ENCODE measurements at regions not wholly inside any gene's neighbourhood (a gene's known extent, or its start where the extent isn't known, plus 50 kb on each side); places are given as distances from the start of the nearest gene placed in this dataset.
"Not testable (repeated sequence)": the region's sequence is repeated elsewhere in the genome, so short reads cannot be mapped to it uniquely, and the experiment has no call there.

DNA sequence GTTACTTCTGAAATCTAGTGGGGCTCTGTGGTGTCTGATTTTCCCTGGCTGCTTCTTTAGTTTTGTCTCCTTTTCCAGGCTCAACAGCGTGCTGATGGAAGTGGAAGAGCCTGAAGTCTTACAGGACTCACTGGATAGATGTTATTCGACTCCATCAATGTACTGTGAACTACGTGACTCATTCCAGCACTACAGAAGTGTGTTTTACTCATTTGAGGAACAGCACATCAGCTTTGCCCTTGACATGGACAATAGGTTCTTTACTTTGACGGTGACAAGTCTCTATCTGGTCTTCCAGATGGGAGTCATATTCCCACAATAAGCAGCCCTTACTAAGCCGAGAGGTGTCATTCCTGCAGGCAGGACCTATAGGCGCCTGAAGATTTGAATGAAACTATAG is 51.1 kb downstream of the NBPF8 start:
- DNase-seq, result not testable (repeated sequence)

DNA sequence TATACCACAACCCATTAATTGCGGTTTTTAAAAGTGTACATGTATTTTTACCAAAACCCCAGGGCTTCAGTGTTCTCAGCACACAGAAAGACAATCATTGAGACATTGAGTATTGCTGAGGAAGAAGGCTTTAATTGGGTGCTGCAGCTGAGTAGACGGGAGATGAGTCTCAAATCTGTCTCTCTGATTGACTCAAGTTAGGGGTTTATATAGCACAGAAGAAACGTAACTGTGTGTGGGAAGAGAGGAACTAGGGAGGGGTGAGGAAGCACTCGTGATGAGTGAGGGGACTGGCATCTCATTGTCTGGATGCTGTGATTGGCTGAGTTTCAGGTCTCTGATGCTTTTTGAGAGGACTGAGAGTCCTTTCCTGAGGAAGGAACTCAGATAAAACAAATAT is 62.8 kb downstream of the NBPF8 start:
- DNase-seq, result not testable (repeated sequence)

DNA sequence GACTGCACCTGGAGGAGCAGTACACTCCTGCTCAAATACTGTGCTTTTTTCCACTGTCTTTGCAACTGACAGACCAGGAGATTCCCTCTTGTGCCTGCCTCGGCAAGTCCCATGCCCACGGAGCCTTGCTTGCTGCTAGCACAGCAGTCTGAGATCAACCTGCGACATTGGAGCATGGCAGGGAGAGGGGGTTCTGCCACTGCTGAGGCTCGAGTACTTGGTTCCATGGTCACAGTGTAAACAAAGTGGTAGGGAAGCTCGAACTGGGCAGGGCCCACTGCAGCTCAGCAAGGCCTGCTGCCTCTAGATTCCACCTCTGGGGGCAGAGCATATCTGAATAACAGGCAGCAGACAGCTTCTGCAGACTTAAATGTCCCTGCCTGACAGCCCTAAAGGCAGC is 63.6 kb downstream of the NBPF8 start:
- DNase-seq, result not testable (repeated sequence)

DNA sequence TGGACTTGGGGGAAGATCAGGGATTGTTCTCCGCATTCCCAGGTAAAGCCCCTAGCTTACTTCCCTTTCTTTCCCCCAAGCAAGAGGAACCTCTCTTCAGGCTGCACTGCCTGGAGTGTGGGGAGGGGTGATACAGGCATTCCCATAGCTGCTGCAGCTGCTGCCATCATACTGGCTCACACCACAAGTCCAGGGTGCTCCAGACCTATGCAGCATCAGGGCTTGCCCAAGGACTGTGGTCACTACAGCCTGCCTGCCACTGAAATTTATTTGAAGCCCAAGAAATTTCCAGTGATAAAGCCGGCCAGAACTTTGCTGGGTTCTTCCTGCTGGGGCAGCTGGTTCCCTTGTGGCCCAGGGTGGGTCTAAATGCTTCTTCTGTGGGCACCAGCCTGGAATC is 72.7 kb downstream of the NBPF8 start:
- DNase-seq, result not testable (repeated sequence)

DNA sequence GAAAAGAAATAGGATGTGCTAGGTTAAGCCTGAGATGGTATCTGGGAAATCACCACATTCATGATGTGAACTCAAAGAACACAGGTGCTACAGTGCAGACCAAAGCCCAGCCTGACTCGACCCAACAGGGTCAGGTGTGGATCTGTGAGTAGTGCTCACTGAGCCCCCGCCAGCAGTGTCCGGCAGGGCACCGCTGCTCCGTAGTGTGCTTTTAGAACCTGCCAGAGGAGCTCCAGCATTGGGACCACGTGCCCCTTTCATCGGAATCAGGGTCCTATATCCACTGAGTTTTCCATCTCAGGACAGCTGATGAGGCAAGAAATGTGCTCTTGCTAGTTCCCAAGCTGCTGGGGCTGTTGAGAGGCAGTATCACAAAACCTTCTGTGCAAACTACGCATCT is 74.4 kb downstream of the NBPF8 start:
- not testable (repeated sequence) for DNase-seq

DNA sequence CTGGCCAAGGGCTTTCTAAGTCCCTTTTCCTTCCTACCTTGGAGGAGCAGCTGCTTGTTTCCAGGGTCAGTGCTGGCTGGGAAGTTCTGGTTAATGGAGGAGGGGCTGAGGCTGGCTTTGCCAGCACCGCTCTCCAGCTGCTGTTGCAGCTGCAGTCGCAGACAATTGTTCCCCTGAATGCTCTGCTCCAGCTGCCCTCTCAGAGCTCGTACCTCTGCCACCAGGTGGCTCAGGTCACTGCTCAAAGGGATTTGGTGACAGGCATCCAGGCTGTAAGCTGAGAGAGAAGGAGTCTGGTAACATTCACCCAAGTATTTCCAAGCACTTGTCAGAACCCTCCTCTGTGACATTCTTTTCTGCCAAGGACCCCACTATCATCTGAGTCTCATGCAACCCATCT is 82.3 kb downstream of the NBPF8 start:
- not testable (repeated sequence) for DNase-seq

DNA sequence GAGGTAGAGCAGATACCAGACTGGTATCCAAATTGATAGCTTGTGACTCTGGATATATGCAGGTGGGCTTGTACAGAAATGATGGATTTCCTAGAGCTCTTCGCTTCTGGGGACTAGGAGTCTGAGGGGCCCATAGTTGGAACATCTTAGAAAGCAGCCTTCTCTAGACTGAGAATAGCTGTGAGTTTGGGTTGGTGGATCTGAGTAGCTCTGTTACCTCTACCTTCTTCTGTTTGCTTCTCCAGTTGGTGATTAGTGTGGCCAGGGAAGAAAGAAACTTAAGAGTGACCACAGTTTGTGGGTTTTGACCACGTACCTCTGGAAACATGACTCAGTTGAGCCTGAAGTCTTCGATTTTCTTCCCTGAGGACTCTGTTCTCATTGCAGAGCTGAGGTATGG is 88.4 kb downstream of the NBPF8 start:
- not testable (repeated sequence) for DNase-seq

DNA sequence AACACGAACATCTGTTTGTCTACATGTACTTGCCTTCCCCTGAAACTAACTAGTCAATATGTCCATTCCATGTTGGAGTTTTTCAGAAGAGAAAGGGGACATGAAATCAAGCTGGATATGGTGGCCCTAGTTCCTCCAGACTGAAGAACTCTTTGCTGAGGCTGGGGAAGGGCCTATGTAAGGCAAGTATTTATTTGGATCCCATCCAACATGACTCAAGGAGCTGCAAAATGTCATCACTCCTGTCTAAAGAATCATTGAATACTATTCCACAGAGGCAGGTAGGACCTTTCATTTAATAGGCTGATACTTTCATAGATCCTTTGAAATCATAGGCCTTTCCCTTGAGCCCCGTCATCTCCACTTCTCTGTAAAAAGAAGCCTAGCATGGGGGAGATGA is 91.5 kb downstream of the NBPF8 start:
- not testable (repeated sequence) for DNase-seq

DNA sequence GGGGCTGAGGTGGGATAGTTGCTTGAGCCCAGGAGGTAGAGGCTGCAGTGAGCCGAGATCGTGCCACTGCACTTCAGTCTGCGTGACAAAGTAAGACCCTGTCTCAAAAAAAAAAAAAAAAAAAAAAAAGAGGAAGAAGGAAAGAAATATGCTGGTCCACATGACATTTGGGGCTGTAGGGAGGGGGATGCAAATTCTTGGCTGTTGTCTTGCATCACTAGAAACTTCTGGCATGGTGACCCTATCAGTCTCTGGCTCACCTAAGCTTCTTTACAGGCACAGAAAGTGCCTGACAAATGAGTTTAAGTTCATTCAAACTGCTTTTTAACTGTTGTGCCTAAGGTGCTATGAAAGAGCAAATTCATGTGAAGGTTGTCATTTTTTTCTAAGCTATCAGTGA is 93.5 kb downstream of the NBPF8 start:
- not testable (repeated sequence) for DNase-seq

DNA sequence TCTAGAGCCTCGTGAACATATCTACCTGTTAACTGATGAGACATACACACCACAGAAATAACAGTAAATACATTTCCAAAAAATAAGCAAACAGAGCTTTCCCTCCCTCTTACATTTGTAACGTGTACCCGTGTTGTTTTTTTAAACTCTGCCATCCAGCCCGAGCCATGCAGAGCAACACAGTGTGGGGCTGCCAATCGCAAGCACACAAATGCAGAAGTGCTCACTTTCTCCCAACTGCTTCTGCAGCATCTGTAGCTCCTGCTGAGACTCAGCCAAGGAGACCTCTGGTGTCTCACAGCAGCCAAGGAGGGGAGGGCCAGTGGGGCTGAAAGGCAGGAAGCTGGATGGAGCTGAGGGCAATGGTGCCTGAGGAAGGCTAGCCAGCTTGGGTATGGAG is 94.4 kb downstream of the NBPF8 start:
- DNase-seq, result not testable (repeated sequence)

DNA sequence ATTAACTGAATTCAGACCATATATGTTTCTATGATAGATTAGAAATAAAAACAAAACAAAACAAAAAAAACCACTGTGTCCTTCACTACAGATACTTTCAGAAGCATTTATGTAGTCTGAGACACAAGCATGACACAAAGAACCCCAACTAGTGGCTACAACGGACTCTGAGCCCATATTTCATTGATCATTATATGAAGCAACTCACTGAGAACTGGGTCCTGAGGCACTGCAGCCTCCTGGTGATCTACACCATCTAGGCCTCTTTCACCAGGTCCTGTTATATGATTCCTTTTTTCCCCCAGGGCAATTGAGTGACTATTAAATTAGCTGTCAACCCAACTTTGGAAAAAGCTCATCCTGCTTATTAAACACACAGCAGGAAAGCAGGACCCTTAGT is 98.3 kb downstream of the NBPF8 start:
- not testable (repeated sequence) for DNase-seq

DNA sequence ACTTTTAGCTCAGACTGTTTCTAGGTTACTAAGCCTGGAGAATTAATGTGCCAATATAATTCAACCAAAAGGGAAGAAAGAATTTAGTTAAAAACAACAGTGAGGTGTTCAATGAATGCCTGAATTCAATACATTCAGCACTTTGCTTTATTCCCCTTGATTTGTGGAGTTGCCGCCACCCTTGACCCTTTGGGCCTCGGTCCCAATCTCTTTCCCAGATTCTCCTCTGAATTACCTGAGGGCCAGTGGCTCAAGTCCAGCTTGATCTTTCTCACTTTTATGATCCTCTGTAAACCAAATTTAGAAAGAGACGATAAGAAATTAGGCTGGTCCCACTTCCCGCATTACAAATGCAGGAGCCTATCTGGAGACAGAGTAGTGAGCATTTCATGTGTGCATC is 98.7 kb downstream of the NBPF8 start:
- not testable (repeated sequence) for DNase-seq

DNA sequence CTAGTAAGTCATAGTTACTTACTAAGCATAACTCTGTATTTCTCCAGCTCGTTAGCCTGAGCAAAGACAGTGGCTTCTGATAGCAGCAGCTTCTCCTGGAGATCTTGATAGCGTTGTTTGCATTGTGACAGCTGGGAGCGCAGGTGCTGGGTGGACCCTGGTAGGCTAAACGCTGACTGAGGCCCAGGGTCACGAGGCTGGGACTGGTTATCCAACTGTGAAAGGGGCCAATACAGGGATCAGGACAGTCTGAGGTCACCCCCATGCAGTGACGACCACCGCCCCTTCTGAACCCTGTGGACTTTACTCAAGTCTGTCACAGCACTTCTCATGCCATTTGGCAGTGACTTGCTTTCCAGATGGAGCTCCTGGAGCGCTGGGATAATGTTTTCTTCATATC is 104.4 kb downstream of the NBPF8 start:
- not testable (repeated sequence) for DNase-seq

DNA sequence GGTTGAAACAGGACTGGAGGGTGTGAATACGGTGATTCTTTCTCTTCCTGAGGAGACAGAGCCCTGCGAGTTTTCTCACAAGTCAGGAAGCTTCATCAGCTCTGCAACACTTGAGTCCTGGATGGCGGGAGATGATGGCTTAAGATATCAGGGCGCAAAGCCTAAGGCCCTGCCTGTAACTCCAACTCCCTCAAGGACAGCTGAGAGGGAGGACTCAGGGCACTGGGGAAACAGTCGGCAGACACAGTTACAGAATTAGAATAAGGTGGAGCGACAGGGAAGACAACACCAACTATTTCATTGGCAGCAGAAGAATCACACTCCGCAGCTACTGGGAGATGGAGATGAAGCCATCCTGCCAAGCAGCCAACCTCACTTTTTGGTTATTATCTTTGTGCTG is 109.6 kb downstream of the NBPF8 start:
- not testable (repeated sequence) for DNase-seq

DNA sequence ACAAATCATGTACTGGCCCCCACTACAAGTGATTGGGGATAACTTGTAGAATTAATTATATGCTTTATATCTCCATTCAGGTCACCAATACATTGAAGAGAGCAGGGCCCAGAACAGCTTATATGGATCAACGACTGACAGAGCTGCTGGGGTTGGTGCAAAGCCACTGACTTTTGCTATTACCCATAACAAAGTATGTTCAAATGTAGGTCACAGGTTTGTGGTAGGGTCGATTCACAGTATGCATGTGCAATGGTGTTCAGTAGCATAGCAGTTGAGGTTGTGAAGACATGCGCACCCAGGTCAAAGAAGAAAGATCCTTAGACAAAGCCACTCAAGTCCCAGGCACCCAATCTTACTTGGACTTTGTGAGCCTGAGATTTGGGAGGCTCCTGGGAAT is 110.6 kb downstream of the NBPF8 start:
- not testable (repeated sequence) for DNase-seq

DNA sequence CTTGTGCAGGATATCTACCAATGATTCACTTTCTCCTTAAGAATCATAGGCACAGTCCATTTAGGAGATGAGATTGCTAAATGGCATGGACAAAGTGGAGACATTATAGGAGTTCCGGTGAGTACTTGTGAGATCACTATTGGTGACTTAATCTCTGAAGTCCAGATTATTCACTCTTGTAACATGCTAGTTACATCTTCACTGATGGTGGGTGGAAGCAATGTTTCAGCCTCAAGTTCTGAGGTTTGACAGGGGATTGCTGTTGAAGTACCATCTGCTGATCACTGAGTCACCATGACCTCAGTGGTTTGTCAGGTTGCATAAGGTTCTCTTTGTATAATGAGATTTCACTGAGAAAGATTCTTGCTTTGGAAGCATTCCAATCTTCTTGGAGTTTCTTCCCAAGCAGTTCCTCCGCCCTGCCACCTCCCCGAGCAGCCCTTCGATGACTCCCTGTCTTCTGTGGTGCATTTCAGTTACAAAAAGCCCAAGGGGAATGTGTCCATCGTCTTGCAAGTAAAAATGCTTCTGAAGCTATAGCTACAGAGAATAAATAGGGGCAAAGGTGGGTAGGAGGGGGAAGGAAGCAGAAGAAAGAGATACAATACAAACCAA is 114.7 kb downstream of the NBPF8 start:
- DNase-seq, result not testable (repeated sequence)

DNA sequence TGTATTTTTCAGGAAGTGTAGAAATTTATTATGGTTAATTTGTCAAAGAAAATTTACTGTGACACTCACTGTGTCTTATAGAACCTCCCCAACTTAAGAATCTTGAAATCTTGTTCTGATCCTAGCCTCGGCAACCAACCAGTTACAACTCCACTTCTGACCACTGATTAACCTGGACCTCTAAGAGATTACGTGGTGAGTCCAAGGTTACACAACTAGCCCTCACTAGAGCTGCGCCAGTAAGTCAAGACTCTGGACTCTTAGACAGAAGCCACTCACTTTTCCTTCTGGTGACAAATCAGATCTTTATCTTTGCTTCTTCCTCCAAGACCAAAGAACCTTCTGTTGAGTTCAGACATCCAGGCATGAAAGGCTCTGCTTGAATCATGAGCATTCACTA is 116.6 kb downstream of the NBPF8 start:
- not testable (repeated sequence) for DNase-seq

DNA sequence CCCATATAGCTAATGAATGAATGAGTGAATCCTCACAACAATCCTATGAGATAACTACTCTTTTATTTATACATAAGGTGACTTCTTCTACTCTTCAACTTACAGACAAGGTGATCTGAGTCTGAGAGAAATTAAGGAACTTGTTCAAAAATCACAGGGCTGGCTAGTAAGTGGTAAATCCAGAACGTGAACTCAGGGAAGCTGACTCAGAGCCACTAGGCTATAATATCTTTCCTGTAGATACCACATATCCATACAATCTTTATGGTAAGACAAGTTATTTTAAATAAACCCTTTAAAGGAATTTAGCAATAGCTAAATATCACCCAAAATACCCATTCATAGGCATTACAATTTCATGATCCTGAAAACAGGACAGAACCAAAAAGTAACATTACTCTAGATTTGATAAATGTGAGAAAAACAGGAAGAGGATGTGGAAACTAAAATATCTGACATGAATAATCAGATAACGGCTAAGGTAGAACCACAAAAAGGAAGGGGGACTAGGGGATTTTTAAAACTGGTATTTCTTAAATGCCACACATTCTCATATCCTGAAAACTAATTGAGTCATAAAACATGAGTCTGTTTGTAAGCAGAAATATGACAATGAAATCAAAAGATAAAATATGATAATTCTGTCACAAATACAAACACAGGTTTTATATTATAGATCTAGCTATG is 119.7 kb downstream of the NBPF8 start:
- not testable (repeated sequence) for DNase-seq

DNA sequence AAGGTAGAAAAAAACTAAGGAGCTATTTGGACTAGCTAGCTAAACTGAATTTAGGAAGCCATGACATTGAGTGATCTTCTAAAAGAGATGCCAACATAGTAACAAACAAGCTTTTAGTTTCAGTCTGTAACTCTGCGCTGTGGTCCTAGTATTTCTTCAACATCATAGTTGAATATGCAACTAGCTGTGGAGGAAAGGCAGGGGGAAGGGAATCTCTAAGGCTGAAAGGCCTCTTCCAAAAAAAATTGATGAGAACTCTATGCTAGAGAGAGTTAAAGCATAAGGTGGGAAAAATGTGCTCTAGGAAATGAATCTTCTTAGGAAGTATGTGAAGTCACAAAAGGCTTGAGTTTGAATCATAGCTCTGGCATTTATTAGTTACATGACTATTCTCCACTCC is 120.2 kb downstream of the NBPF8 start:
- DNase-seq, result not testable (repeated sequence)

DNA sequence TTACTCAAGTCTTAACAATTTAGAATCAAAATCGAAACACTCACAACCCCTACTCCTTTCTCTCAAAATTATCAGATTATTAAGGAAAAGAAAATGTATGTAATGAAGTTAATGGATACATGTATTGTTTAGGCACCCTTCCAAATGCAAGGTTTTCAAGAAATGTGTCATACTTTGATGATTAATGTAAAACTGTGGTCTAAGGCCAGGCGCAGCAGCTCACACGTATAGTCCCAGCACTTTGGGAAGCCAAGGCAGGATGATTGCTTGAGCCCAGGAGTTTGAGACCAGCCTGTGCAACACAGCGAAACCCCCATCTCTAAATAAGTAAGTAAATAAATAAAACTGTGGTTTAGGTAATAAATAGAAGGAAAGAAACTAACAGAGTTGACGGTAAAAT is 126.6 kb downstream of the NBPF8 start:
- DNase-seq, result not testable (repeated sequence)

DNA sequence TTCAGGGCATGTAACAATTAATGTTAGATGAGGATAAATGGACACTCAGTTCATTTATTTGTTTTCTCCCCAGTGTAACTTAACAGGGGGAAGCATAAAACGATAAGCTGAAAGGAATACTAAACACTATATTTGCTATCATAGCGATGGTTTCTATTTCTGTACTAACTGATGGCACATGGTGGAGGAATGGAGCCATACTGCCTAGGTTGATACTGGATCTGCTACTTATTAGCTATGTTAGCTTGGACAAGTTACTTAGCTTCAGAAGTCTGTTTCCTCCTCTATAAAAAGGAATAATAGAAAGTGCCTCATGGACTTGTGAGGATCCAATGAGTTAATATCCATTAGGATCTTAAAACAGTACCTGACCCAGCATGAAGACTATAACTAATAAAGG is 127.5 kb downstream of the NBPF8 start:
- not testable (repeated sequence) for DNase-seq

DNA sequence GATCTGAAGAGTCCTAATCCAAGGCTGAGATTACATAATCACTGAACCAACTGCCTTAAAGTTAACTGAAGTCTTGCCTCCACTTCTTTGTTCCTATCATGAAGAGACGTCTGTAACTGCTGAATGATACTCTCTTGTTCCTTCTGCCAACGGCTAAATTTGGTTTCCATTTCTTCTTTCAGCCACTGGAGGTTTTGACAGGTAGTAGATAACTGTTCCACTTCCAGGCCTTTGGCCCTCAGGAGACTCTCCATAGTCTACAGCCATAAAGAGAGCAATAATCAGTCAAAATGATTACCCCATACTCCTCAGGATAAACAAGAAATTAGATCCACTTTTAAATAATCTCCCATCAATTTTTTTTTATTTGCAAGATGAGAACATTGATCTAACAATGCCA is 128.1 kb downstream of the NBPF8 start:
- DNase-seq, result not testable (repeated sequence)

DNA sequence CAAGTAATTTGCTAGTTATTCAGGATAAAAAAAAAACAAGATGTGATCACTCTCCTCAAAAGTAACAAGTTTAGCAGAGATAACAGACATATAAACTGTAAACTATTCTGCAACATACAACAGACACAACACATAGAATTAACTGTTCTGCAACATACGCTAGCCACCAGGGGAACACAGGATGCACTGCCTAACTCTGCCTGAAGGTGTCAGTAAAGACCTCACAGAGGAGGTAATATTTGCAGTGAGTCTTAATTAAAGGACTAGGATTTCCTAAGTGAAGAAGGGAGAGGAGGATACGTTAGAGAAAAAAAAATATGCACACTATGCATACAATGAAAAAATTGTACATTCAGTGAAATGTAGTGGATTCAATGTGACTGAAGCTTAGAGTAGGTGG is 129.6 kb downstream of the NBPF8 start:
- not testable (repeated sequence) for DNase-seq

DNA sequence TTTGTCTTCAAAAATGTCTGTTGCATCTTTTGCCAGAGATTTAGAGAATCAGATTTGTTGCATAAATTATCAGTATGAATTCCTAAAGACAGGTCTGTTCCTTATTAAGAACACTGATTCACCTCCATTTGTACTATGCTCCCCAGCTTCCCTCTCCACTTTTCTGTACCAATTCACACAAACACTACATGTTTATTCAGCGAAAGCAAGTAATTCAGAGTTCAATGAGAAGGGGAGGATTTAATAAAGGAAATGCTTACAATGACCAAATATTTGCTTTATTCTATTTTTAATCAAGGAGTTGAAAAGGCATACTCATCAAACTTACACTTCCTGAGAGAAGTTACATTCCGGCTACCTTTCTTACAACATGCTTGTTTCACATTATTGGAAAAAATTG is 135.5 kb downstream of the NBPF8 start:
- DNase-seq, result not testable (repeated sequence)

DNA sequence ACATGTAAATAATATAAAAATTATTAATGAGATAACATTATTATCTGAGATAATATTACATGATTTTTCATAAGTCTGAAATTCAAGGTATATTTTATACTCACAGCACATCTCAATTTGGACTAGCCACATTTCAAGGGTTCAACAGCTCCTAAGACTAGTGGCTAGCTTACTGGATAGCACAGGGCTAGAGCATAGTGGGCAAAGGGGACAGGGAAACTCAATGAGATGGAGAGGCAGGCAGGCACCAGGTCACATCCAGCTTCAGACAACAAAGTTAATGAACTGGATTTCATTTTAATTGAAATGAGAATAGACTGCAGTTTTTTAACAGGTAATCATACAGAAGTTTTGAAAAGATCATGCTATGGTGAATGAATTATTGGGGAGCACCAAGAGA is 137.4 kb downstream of the NBPF8 start:
- DNase-seq, result not testable (repeated sequence)

Data from AML-193 (cell line).